ENCODE measurements at regions not wholly inside any gene's neighbourhood (a gene's known extent, or its start where the extent isn't known, plus 50 kb on each side); places are given as distances from the start of the nearest gene placed in this dataset.
"Not testable (repeated sequence)": the region's sequence is repeated elsewhere in the genome, so short reads cannot be mapped to it uniquely, and the experiment has no call there.

DNA sequence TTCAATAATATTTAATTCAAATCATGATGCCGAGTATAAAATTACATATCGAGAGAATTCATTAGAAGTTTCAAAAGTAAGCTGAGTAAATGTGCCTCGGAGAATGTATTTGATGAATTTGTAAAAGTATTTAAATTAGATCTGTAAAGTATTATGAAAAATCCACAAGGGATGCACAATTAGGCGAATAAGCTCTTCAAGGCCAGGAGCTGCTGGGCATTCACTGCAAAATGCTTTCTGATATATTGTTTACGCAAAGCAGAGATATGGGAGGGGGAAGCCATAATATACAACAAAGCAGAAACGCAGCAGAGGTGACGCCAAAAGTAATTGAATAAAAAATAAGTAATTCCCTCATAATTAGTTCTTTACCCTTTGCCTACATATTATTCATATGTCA is 1121.5 kb upstream of the TENM3 start:
- Histone ChIP-seq H4K20me1 (ENCODE audit: insufficient read depth) (no peaks in the 10 kb centered on the region), H2AFZ (ENCODE audit: low read depth) (no peak overlapping the region), H3K36me3 (ENCODE audit: insufficient read depth) (no peaks in the 10 kb centered on the region), H3K9ac (no peak overlapping the region), H3K4me3 (IDR thresholded peaks at IDR 0.05; ENCODE audit: insufficient read depth, low read depth, low read length) (no peak overlapping the region), H3K27ac (no peak overlapping the region), H3K4me2 (no peak overlapping the region), H3K4me1 (ENCODE audit: low read depth, poor library complexity, severe bottlenecking) (no peaks in the 10 kb centered on the region), H3K79me2 (ENCODE audit: insufficient read depth, low read depth) (no peaks in the 10 kb centered on the region), H3K27me3 (ENCODE audit: insufficient read depth, low read depth) (no peaks in the 10 kb centered on the region)
- TF ChIP-seq, protein P1, sequence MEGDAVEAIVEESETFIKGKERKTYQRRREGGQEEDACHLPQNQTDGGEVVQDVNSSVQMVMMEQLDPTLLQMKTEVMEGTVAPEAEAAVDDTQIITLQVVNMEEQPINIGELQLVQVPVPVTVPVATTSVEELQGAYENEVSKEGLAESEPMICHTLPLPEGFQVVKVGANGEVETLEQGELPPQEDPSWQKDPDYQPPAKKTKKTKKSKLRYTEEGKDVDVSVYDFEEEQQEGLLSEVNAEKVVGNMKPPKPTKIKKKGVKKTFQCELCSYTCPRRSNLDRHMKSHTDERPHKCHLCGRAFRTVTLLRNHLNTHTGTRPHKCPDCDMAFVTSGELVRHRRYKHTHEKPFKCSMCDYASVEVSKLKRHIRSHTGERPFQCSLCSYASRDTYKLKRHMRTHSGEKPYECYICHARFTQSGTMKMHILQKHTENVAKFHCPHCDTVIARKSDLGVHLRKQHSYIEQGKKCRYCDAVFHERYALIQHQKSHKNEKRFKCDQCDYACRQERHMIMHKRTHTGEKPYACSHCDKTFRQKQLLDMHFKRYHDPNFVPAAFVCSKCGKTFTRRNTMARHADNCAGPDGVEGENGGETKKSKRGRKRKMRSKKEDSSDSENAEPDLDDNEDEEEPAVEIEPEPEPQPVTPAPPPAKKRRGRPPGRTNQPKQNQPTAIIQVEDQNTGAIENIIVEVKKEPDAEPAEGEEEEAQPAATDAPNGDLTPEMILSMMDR (conservative IDR thresholded peaks at IDR 0.05; ENCODE audit: low read depth, low read length), result no peak

DNA sequence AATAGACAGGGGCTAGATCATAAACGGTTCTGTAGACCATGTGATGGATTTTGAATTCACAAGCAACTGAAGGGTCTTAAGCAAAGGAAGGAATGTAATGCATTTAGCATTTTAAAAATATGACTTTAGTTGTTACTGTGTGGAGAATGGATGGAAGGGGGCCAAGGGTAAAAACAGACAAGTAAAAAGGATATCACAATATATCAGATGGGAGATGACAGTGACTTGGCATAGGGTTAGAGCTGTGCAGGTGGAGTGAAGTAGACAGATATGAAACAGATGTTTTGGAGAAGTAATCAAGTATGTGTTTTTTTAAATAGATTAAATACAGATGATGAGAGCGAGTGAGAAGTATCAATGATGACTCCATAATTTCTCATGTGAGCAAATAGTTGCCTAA is 1116.0 kb upstream of the TENM3 start:
- Histone ChIP-seq H2AFZ (ENCODE audit: low read depth) (no peak overlapping the region), H3K27me3 (ENCODE audit: insufficient read depth, low read depth) (no peaks in the 10 kb centered on the region), H3K4me2 (no peak overlapping the region), H4K20me1 (ENCODE audit: insufficient read depth) (no peaks in the 10 kb centered on the region), H3K9ac (no peak overlapping the region), H3K4me3 (IDR thresholded peaks at IDR 0.05; ENCODE audit: insufficient read depth, low read depth, low read length) (no peak overlapping the region), H3K27ac (no peak overlapping the region), H3K36me3 (ENCODE audit: insufficient read depth) (no peaks in the 10 kb centered on the region), H3K79me2 (ENCODE audit: insufficient read depth, low read depth) (no peaks in the 10 kb centered on the region), H3K4me1 (ENCODE audit: low read depth, poor library complexity, severe bottlenecking) (no peaks in the 10 kb centered on the region)
- TF ChIP-seq, protein P1 (conservative IDR thresholded peaks at IDR 0.05; ENCODE audit: low read depth, low read length), result no peak

DNA sequence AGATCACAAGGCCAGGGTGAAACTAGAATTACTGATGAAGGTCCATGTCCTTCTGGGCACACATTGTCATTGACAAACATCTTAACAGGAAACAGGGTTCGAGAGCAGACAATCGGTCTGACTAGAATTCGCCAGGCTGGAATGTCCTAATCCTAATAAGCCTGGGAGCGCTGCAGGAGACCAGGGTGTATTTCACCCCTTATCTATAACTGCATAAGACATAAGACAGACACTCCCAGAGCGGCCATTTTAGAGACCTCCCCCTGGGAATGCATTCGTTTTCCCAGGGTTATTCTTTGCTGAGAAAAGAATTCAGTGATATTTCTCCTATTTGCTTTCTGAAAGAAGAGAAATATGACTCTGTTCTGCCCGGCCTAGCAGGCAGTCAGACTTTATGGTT is 1112.9 kb upstream of the TENM3 start:
- not testable (repeated sequence) for H3K4me1 ChIP-seq (ENCODE audit: low read depth, poor library complexity, severe bottlenecking); H3K36me3 ChIP-seq (ENCODE audit: insufficient read depth); H3K4me3 ChIP-seq (IDR thresholded peaks at IDR 0.05; ENCODE audit: insufficient read depth, low read depth, low read length); H2AFZ ChIP-seq (ENCODE audit: low read depth); H3K27me3 ChIP-seq (ENCODE audit: insufficient read depth, low read depth); H3K79me2 ChIP-seq (ENCODE audit: insufficient read depth, low read depth); H4K20me1 ChIP-seq (ENCODE audit: insufficient read depth); H3K9ac ChIP-seq; H3K27ac ChIP-seq; H3K4me2 ChIP-seq

DNA sequence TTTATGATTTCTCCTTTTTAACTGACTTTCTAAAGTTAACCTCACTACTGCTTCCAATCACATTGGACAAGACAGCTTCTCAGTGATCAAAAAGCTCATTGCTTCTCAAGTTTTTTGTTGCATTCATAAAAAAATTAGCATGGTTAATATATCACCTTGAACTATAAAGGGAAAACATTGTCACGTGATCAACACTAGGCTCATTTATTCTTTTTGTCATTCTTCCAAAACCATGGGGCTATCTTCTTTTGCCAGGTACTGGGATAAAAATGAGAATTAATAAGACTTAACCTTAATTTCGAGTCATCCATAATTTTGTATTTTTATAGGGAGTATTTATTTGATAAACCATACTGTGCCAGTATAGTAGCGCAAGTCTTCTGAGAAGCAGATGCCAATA is 1105.9 kb upstream of the TENM3 start:
- Histone ChIP-seq H3K4me1 (ENCODE audit: low read depth, poor library complexity, severe bottlenecking) (no peaks in the 10 kb centered on the region), H3K4me2 (no peak overlapping the region), H3K79me2 (ENCODE audit: insufficient read depth, low read depth) (no peaks in the 10 kb centered on the region), H3K4me3 (IDR thresholded peaks at IDR 0.05; ENCODE audit: insufficient read depth, low read depth, low read length) (no peak overlapping the region), H3K9ac (no peak overlapping the region), H4K20me1 (ENCODE audit: insufficient read depth) (no peaks in the 10 kb centered on the region), H3K27ac (no peak overlapping the region), H3K36me3 (ENCODE audit: insufficient read depth) (no peaks in the 10 kb centered on the region), H3K27me3 (ENCODE audit: insufficient read depth, low read depth) (no peaks in the 10 kb centered on the region), H2AFZ (ENCODE audit: low read depth) (no peak overlapping the region)
- TF ChIP-seq, protein P1 (conservative IDR thresholded peaks at IDR 0.05; ENCODE audit: low read depth, low read length), result no peak

DNA sequence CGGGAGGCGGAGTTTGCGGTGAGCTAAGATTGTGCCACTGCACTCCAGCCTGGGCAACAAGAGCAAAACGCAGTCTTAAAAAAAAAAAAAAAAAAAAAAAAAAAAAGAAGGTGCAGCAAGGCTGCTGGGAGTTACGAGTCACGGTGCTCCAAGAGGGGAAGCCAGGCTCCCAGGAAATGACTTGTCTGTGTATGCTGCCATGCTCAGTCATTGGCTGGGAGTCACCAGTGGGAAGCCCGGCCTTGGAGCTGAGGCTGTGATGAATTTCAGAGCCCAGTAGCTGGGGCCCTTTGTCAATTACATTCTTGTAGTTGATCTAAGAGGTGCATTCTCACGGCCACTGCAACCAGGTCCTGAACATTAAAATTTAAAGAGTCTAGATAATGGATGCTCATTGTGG is 1105.1 kb upstream of the TENM3 start:
- Histone ChIP-seq H3K4me3 (IDR thresholded peaks at IDR 0.05; ENCODE audit: insufficient read depth, low read depth, low read length) (no peak overlapping the region), H4K20me1 (ENCODE audit: insufficient read depth) (no peaks in the 10 kb centered on the region), H3K4me1 (ENCODE audit: low read depth, poor library complexity, severe bottlenecking) (no peaks in the 10 kb centered on the region), H3K27ac (no peak overlapping the region), H3K36me3 (ENCODE audit: insufficient read depth) (no peaks in the 10 kb centered on the region), H3K27me3 (ENCODE audit: insufficient read depth, low read depth) (no peaks in the 10 kb centered on the region), H2AFZ (ENCODE audit: low read depth) (no peak overlapping the region), H3K79me2 (ENCODE audit: insufficient read depth, low read depth) (no peaks in the 10 kb centered on the region), H3K9ac (no peak overlapping the region), H3K4me2 (no peak overlapping the region)
- TF ChIP-seq, protein P1 (conservative IDR thresholded peaks at IDR 0.05; ENCODE audit: low read depth, low read length), result no peak

Data from KMS-11 (cell line).